Astrocyte (in vitro differentiated cells and primary cell): ENCODE measurements at regions not wholly inside any gene's neighbourhood (a gene's known extent, or its start where the extent isn't known, plus 50 kb on each side); places are given as distances from the start of the nearest gene placed in this dataset.
"Not testable (repeated sequence)": the region's sequence is repeated elsewhere in the genome, so short reads cannot be mapped to it uniquely, and the experiment has no call there.

Experiments used
- DNase-seq: peaks from one replicate; pipeline ENCODE4 v3.0.0-alpha.2; 2010; ENCODE audit warnings: low read depth
- FAIRE-seq: peaks from 2 replicates; lab custom pipeline; 2011; peaks lifted over from hg19 to GRCh38; lab: Jason Lieb, UNC
- H2AFZ ChIP-seq: 2 replicates; pipeline ENCODE4 v1.6.0; 2012; ENCODE audit warnings: low read depth, low read length, inconsistent platforms
- H3K27ac ChIP-seq: 2 replicates; pipeline ENCODE4 v1.5.1; 2011; ENCODE audit warnings: low read depth, low read length, inconsistent platforms
- H3K27me3 ChIP-seq: 2 replicates; pipeline ENCODE4 v1.6.0; 2011; ENCODE audit warnings: low read length, inconsistent platforms; ENCODE audit not compliant: insufficient read depth
- H3K36me3 ChIP-seq: 2 replicates; pipeline ENCODE4 v1.5.1; 2011; ENCODE audit warnings: low read length, inconsistent platforms; ENCODE audit not compliant: insufficient read depth
- H3K4me1 ChIP-seq: 2 replicates; pipeline ENCODE4 v1.5.1; 2011; ENCODE audit warnings: low read length, inconsistent platforms; ENCODE audit not compliant: insufficient read depth
- H3K4me2 ChIP-seq: 2 replicates; pipeline ENCODE4 v1.6.0; 2012; ENCODE audit warnings: low read length, inconsistent platforms
- H3K4me3 ChIP-seq: 2 replicates; pipeline ENCODE4 v1.5.1; 2011; ENCODE audit warnings: low read depth, mild to moderate bottlenecking, low read length, inconsistent platforms; ENCODE audit not compliant: insufficient read depth
- H3K79me2 ChIP-seq: 2 replicates; pipeline ENCODE4 v1.6.0; 2012; ENCODE audit warnings: mild to moderate bottlenecking, low read length, inconsistent platforms; ENCODE audit not compliant: insufficient read depth
- H3K9ac ChIP-seq: 2 replicates; pipeline ENCODE4 v1.6.0; 2012; ENCODE audit warnings: mild to moderate bottlenecking, low read length, inconsistent platforms
- H3K9me3 ChIP-seq: 2 replicates; pipeline ENCODE4 v1.5.1; 2012; ENCODE audit warnings: low read depth, mild to moderate bottlenecking, low read length, inconsistent platforms; ENCODE audit not compliant: insufficient read depth
- H4K20me1 ChIP-seq: 2 replicates; pipeline ENCODE4 v1.6.0; 2012; ENCODE audit warnings: low read length, inconsistent platforms; ENCODE audit not compliant: insufficient read depth
- H3K27ac Mint-ChIP-seq: one replicate; pipeline ENCODE4 v1.8.0; 2021; ENCODE audit warnings: mild to moderate bottlenecking, mixed read lengths; ENCODE audit not compliant: unreplicated experiment
- H3K27me3 Mint-ChIP-seq: one replicate; pipeline ENCODE4 v1.8.0; 2021; ENCODE audit warnings: low read depth, mixed read lengths; ENCODE audit not compliant: unreplicated experiment
- H3K36me3 Mint-ChIP-seq: one replicate; pipeline ENCODE4 v1.8.0; 2021; ENCODE audit warnings: low read depth, mixed read lengths; ENCODE audit not compliant: unreplicated experiment
- H3K4me1 Mint-ChIP-seq: one replicate; pipeline ENCODE4 v1.8.0; 2021; ENCODE audit warnings: low read depth, mixed read lengths; ENCODE audit not compliant: unreplicated experiment
- H3K4me3 Mint-ChIP-seq: one replicate; pipeline ENCODE4 v1.8.0; 2021; ENCODE audit warnings: mild to moderate bottlenecking, moderate library complexity, mixed read lengths; ENCODE audit not compliant: unreplicated experiment
- H3K9me3 Mint-ChIP-seq: one replicate; pipeline ENCODE4 v1.8.0; 2021; ENCODE audit warnings: mild to moderate bottlenecking, mixed read lengths; ENCODE audit not compliant: unreplicated experiment

GRCh38 chr2:111323384-111323783, 202.7 kb downstream of the BCL2L11 start:
- H3K27ac ChIP-seq, H3K9me3 ChIP-seq, H3K4me2 ChIP-seq, H3K79me2 ChIP-seq, H3K9me3 Mint-ChIP-seq, H2AFZ ChIP-seq, H3K27me3 ChIP-seq, H3K27ac Mint-ChIP-seq, H3K4me1 ChIP-seq, H3K36me3 Mint-ChIP-seq, H3K4me3 ChIP-seq, H3K9ac ChIP-seq, DNase-seq, H4K20me1 ChIP-seq, FAIRE-seq, H3K27me3 Mint-ChIP-seq, H3K4me3 Mint-ChIP-seq, H3K4me1 Mint-ChIP-seq, H3K36me3 ChIP-seq: not testable (repeated sequence)

GRCh38 chr2:111327726-111328125, 207.0 kb downstream of the BCL2L11 start:
- H3K9me3 Mint-ChIP-seq, H3K27ac ChIP-seq, H3K9me3 ChIP-seq, H3K79me2 ChIP-seq, H3K4me3 ChIP-seq, H3K27ac Mint-ChIP-seq, FAIRE-seq, H3K9ac ChIP-seq, H3K27me3 Mint-ChIP-seq, H3K4me1 ChIP-seq, H3K4me1 Mint-ChIP-seq, H3K4me2 ChIP-seq, DNase-seq, H2AFZ ChIP-seq, H3K36me3 Mint-ChIP-seq, H3K4me3 Mint-ChIP-seq, H3K27me3 ChIP-seq, H3K36me3 ChIP-seq, H4K20me1 ChIP-seq: not testable (repeated sequence)

- not testable (repeated sequence) for H3K36me3 Mint-ChIP-seq, H3K4me1 ChIP-seq, H3K4me2 ChIP-seq, H3K27me3 Mint-ChIP-seq, DNase-seq, H3K36me3 ChIP-seq, H3K27ac Mint-ChIP-seq, H3K9me3 Mint-ChIP-seq, H3K9ac ChIP-seq, FAIRE-seq, H3K27me3 ChIP-seq, H3K4me3 Mint-ChIP-seq, H3K79me2 ChIP-seq, H3K9me3 ChIP-seq, H4K20me1 ChIP-seq, H3K4me1 Mint-ChIP-seq, H3K27ac ChIP-seq, H3K4me3 ChIP-seq, H2AFZ ChIP-seq
Measured at GRCh38 chr2:111329309-111329708, 208.6 kb downstream of the BCL2L11 start.

GRCh38 chr2:111331099-111331724, 210.5 kb downstream of the BCL2L11 start:
- H3K4me2 ChIP-seq, H4K20me1 ChIP-seq, FAIRE-seq, H3K27ac ChIP-seq, H2AFZ ChIP-seq, H3K36me3 Mint-ChIP-seq, H3K9me3 Mint-ChIP-seq, DNase-seq, H3K27ac Mint-ChIP-seq, H3K9me3 ChIP-seq, H3K4me1 Mint-ChIP-seq, H3K9ac ChIP-seq, H3K4me1 ChIP-seq, H3K79me2 ChIP-seq, H3K4me3 ChIP-seq, H3K27me3 Mint-ChIP-seq, H3K27me3 ChIP-seq, H3K36me3 ChIP-seq, H3K4me3 Mint-ChIP-seq: not testable (repeated sequence)

- H2AFZ ChIP-seq, H3K4me1 Mint-ChIP-seq, H3K9ac ChIP-seq, H3K4me2 ChIP-seq, H3K36me3 Mint-ChIP-seq, H3K27ac Mint-ChIP-seq, H3K79me2 ChIP-seq, H4K20me1 ChIP-seq, DNase-seq, H3K9me3 Mint-ChIP-seq, H3K4me1 ChIP-seq, H3K36me3 ChIP-seq, H3K4me3 ChIP-seq, H3K27me3 ChIP-seq, H3K4me3 Mint-ChIP-seq, H3K27ac ChIP-seq, H3K9me3 ChIP-seq, H3K27me3 Mint-ChIP-seq: not testable (repeated sequence)
- peak; percentile 58 for FAIRE-seq
Measured at GRCh38 chr2:111335220-111335907, 214.7 kb downstream of the BCL2L11 start.

GRCh38 chr2:111338474-111338873, 217.8 kb downstream of the BCL2L11 start:
- H3K27ac Mint-ChIP-seq, H3K4me1 ChIP-seq, H2AFZ ChIP-seq, H3K4me1 Mint-ChIP-seq, H3K9me3 ChIP-seq, H3K9ac ChIP-seq, H3K36me3 ChIP-seq, FAIRE-seq, H3K4me2 ChIP-seq, H3K79me2 ChIP-seq, H3K9me3 Mint-ChIP-seq, H4K20me1 ChIP-seq, DNase-seq, H3K36me3 Mint-ChIP-seq, H3K27me3 Mint-ChIP-seq, H3K4me3 Mint-ChIP-seq, H3K4me3 ChIP-seq, H3K27ac ChIP-seq, H3K27me3 ChIP-seq: not testable (repeated sequence)
